ENCODE measurements at regions not wholly inside any gene's neighbourhood (a gene's known extent, or its start where the extent isn't known, plus 50 kb on each side); places are given as distances from the start of the nearest gene placed in this dataset.

DNA sequence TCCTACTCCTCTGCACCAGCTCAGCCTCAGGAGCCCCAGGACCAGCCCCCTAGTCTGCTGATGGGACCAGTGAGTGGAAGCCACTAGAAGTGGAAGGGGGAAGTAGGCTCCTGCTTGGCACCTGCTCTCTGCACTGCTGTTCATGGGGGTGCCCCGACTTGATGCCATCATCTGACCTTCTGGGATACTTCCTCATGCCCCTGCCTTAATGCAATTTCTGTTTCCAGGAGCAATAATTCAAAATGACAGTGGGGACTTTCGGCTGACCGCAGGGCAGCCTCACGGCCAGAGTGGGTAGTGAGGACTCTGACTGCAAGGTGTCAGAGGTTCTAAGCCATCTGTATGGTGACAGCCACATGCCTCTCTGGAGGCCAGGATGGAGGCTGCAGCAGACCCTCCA lies 196.4 kb upstream of the WSCD1 start:
- DNase-seq (ENCODE audit: low spot score) = no peak
- TF ChIP-seq, protein P1, sequence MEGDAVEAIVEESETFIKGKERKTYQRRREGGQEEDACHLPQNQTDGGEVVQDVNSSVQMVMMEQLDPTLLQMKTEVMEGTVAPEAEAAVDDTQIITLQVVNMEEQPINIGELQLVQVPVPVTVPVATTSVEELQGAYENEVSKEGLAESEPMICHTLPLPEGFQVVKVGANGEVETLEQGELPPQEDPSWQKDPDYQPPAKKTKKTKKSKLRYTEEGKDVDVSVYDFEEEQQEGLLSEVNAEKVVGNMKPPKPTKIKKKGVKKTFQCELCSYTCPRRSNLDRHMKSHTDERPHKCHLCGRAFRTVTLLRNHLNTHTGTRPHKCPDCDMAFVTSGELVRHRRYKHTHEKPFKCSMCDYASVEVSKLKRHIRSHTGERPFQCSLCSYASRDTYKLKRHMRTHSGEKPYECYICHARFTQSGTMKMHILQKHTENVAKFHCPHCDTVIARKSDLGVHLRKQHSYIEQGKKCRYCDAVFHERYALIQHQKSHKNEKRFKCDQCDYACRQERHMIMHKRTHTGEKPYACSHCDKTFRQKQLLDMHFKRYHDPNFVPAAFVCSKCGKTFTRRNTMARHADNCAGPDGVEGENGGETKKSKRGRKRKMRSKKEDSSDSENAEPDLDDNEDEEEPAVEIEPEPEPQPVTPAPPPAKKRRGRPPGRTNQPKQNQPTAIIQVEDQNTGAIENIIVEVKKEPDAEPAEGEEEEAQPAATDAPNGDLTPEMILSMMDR (IDR thresholded peaks at IDR 0.05; ENCODE audit: extremely low read depth, insufficient read depth, missing control alignments) = no peak

DNA sequence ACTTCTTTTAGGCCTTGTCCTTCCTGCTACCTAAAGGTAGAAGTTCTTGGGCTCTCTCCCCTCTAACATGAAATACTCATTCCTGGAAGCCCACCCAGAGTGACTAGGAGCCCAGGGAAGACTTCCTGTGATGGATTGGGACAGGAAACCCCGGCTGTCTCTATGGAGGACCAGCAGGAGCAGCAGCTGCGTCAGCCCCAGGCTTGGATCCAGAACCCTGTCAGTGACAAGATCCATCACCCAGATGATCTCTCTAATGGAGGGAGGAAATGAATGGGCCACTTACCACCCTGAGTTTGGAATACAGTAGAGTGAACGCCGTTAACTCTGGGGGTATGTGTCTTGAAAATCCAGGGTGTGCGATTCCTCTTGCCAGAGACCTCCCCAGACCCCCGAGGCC lies 195.7 kb upstream of the WSCD1 start:
- TF ChIP-seq, protein P1 (IDR thresholded peaks at IDR 0.05; ENCODE audit: extremely low read depth, insufficient read depth, missing control alignments) = no peak
- no peak for DNase-seq (ENCODE audit: low spot score)
- in situ Hi-C loops (cut with MboI; ENCODE audit: low pct_unique_long_range_greater_than_20kb, low sequenced_read_pairs, unreplicated experiment) = no loop called here

More for the DNA sequence above, 196.4 kb upstream of the WSCD1 start:
- in situ Hi-C loops (cut with MboI; ENCODE audit: low pct_unique_long_range_greater_than_20kb, low sequenced_read_pairs, unreplicated experiment) = no loop called here

DNA sequence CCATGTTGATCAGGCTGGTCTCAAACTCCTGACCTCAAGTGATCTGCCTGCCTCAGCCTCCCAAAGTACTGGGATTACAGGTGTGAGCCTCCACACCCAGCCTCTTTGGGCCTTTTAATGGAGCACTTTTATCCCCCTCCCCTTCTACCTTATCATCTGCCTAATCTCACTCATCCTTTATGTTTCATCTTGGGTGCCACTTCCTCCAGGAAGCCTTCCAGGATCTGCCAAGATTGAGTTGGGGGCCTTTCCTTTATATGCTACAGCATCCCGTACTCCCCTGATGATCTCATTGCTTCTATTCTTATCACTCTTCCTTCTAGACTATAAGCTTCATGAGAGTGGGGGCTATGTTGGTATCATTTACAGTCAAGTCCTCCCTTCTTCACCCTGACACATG lies 192.8 kb upstream of the WSCD1 start:
- TF ChIP-seq, protein P1 (IDR thresholded peaks at IDR 0.05; ENCODE audit: extremely low read depth, insufficient read depth, missing control alignments) = no peak
- in situ Hi-C loops (cut with MboI; ENCODE audit: low pct_unique_long_range_greater_than_20kb, low sequenced_read_pairs, unreplicated experiment) = no loop called here
- no peak for DNase-seq (ENCODE audit: low spot score)

DNA sequence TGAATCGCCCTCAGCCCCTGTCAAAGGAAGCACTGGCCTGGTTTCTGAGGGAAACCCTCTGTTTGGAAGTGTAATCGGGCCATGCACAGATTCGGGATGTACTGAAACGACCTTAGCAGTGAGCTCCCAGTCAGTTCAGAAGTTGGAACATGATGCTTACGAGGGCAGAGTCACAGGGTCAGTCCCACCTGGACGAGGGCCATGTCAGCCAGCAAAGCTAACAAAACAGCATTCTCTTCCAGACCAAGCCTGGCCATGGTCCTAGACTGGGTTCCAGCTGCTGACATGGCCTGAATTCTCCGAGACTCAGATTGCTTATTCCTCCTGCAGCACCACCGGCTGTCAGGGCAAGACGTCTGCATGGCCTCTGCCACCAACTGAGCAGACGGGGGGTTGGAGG lies 192.2 kb upstream of the WSCD1 start:
- in situ Hi-C loops (cut with MboI; ENCODE audit: low pct_unique_long_range_greater_than_20kb, low sequenced_read_pairs, unreplicated experiment) = no loop called here
- no peak for DNase-seq (ENCODE audit: low spot score)
- TF ChIP-seq, protein P1 (IDR thresholded peaks at IDR 0.05; ENCODE audit: extremely low read depth, insufficient read depth, missing control alignments) = no peak

DNA sequence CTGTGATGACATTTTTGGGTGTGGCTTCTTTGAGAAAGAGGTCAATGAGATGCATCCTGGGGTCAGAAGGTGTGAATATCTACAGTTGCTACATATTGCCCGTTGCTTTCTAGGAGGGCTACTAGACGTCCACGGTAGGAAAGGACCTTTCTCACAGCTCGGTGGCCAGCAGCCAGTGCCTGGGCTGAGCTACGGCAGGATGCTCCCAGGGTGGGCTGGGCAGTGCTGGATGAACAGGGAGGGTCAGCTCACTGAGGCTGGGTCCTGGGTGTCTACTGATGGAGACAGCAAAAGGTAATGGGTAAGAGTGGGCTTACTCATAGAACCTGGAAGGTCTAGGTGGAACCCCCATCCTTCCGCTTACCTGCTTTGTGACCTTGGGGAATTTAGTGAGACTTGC lies 188.3 kb upstream of the WSCD1 start:
- TF ChIP-seq, protein P1 (IDR thresholded peaks at IDR 0.05; ENCODE audit: extremely low read depth, insufficient read depth, missing control alignments) = no peak
- in situ Hi-C loops (cut with MboI; ENCODE audit: low pct_unique_long_range_greater_than_20kb, low sequenced_read_pairs, unreplicated experiment) = no loop called here
- no peak for DNase-seq (ENCODE audit: low spot score)

DNA sequence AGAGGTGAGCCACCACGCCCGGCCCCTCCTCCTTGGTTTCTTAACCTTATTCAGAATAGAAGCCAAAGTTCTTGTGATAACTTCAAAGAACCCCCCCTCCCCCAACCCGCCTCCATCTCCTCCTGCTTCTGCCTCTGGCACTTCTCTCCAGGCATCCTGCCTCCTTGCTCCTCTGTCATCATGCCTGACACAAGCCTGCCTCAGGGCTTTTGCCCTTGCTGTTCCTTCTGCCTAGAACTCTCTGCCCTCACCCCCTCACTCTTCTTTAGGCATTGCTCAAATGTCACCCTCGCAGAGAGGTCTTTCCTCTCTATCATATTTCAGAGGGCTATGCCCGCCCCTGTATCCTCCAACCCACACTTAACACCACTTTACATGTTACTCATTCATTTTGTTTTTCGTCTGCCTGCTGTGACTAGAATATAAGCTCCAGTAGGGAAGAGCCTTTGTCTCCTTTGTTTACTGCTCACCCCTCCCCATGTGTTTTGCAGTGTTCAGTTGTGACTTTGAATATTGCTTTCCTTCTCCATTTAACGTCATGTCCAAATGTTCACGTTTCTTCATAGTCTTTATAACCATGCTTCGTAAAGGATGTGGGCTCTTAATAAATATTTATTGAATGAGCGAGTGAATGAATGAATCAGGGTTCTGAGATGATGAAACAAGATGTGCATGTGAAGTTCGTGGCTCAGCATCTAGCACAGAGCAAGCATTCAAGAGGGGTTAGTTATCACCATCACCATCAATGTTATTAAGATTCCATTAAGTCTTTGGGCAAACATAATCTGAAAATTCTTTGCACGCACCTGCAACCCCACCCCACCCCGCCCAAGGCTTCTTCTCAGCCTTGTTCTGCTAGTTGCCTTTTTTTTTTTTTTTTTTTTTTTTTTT lies 186.2 kb upstream of the WSCD1 start:
- DNase-seq (ENCODE audit: low spot score) = no peak

More for the DNA sequence above, 186.2 kb upstream of the WSCD1 start:
- in situ Hi-C loops (cut with MboI; ENCODE audit: low pct_unique_long_range_greater_than_20kb, low sequenced_read_pairs, unreplicated experiment) = no loop called here
- TF ChIP-seq, protein P1 (IDR thresholded peaks at IDR 0.05; ENCODE audit: extremely low read depth, insufficient read depth, missing control alignments) = no peak

Data from GM13977 (cell line).